ENCODE measurements at regions not wholly inside any gene's neighbourhood (a gene's known extent, or its start where the extent isn't known, plus 50 kb on each side); places are given as distances from the start of the nearest gene placed in this dataset.

- Histone ChIP-seq H3K27me3 (ENCODE audit: insufficient read depth, low read length) (no peaks in the 10 kb centered on the region), H3K9me3 (ENCODE audit: low read length) (no peaks in the 10 kb centered on the region), H3K9ac (ENCODE audit: low read length) (no peak overlapping the region), H4K20me1 (ENCODE audit: insufficient read depth, low read length) (no peaks in the 10 kb centered on the region), H3K27ac (ENCODE audit: low read depth, low read length, poor library complexity, severe bottlenecking) (no peak overlapping the region), H3K79me2 (ENCODE audit: insufficient read depth, low read length) (no peaks in the 10 kb centered on the region), H2AFZ (ENCODE audit: low read length) (no peak overlapping the region), H3K4me2 (ENCODE audit: low read length) (no peak overlapping the region), H3K9me2 (ENCODE audit: low read depth, low read length) (no peaks in the 10 kb centered on the region), H3K4me1 (ENCODE audit: insufficient read depth, low read length, severe bottlenecking) (no peaks in the 10 kb centered on the region), H3K36me3 (ENCODE audit: insufficient read depth, low read length) (no peaks in the 10 kb centered on the region), H3F3A (ENCODE audit: insufficient read depth, low read length) (no peaks in the 10 kb centered on the region), H3K4me3 (ENCODE audit: low read depth, low read length, poor library complexity, severe bottlenecking) (no peak overlapping the region)
- TF ChIP-seq, protein P1, sequence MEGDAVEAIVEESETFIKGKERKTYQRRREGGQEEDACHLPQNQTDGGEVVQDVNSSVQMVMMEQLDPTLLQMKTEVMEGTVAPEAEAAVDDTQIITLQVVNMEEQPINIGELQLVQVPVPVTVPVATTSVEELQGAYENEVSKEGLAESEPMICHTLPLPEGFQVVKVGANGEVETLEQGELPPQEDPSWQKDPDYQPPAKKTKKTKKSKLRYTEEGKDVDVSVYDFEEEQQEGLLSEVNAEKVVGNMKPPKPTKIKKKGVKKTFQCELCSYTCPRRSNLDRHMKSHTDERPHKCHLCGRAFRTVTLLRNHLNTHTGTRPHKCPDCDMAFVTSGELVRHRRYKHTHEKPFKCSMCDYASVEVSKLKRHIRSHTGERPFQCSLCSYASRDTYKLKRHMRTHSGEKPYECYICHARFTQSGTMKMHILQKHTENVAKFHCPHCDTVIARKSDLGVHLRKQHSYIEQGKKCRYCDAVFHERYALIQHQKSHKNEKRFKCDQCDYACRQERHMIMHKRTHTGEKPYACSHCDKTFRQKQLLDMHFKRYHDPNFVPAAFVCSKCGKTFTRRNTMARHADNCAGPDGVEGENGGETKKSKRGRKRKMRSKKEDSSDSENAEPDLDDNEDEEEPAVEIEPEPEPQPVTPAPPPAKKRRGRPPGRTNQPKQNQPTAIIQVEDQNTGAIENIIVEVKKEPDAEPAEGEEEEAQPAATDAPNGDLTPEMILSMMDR (IDR thresholded peaks at IDR 0.05; ENCODE audit: low read length), result no peak
- TF ChIP-seq EZH2 (IDR thresholded peaks at IDR 0.05; ENCODE audit: borderline replicate concordance, low read length), result no peak
These were observed 458.5 kb upstream of the KLF4 start for GRCh38 chr9:107948086-107948485.

DNA sequence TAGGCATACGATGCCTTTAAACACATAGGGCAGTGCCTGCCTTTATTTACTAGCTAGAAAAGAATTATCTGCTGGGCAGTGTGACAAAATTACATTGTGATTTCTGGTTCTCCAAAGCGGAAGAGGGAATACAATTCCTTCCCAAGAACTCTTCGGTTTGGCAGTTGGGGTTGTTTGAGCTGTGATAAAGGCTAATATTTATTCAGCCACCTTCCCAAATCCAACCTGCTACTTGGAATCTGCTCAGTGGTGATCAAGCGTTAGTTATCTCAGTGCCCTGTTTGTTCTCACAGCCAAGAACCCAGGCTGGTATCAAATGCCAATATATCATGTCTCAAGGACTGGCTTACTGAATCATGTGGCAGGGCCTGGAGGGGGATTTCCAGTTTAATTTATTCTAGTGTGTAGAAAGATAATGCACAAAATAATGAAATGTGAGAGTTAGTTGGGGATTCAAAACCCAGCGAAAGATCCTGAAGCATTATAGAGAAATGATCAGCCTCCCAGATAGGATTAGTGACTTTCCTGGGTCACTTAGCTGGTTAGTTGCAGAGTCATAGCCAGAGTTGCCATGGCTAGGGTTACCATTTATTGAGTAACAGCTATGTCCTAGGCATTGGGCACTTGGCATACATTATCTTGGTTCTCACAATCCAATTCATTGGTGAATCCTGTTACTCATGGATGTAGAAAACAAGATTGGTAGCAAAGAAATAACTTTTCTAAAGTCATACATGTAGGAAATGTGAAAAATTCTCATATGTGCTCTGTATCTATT lies 457.0 kb upstream of the KLF4 start:
- no peaks in the 10 kb centered on the region for H3K27me3 ChIP-seq (ENCODE audit: insufficient read depth, low read length)
- no peak overlapping the region for H2AFZ ChIP-seq (ENCODE audit: low read length)
- TF ChIP-seq EZH2 (IDR thresholded peaks at IDR 0.05; ENCODE audit: borderline replicate concordance, low read length), result no peak
- TF ChIP-seq, protein P1 (IDR thresholded peaks at IDR 0.05; ENCODE audit: low read length), result no peak

GRCh38 chr9:107945961-107946360 lies 456.4 kb upstream of the KLF4 start:
- Histone ChIP-seq H3K4me2 (ENCODE audit: low read length) (no peak overlapping the region), H3K27ac (ENCODE audit: low read depth, low read length, poor library complexity, severe bottlenecking) (no peak overlapping the region), H2AFZ (ENCODE audit: low read length) (no peak overlapping the region), H3K27me3 (ENCODE audit: insufficient read depth, low read length) (no peaks in the 10 kb centered on the region), H3K36me3 (ENCODE audit: insufficient read depth, low read length) (no peaks in the 10 kb centered on the region), H3K9ac (ENCODE audit: low read length) (no peak overlapping the region), H3K9me3 (ENCODE audit: low read length) (no peaks in the 10 kb centered on the region), H3K4me1 (ENCODE audit: insufficient read depth, low read length, severe bottlenecking) (no peaks in the 10 kb centered on the region), H3K9me2 (ENCODE audit: low read depth, low read length) (no peaks in the 10 kb centered on the region), H3K4me3 (ENCODE audit: low read depth, low read length, poor library complexity, severe bottlenecking) (no peak overlapping the region), H3F3A (ENCODE audit: insufficient read depth, low read length) (no peaks in the 10 kb centered on the region), H3K79me2 (ENCODE audit: insufficient read depth, low read length) (no peaks in the 10 kb centered on the region), H4K20me1 (ENCODE audit: insufficient read depth, low read length) (no peaks in the 10 kb centered on the region)
- TF ChIP-seq, protein P1 (IDR thresholded peaks at IDR 0.05; ENCODE audit: low read length), result no peak
- no peak for TF ChIP-seq EZH2 (IDR thresholded peaks at IDR 0.05; ENCODE audit: borderline replicate concordance, low read length)

More for the DNA sequence above, 457.0 kb upstream of the KLF4 start:
- Histone ChIP-seq H3F3A (ENCODE audit: insufficient read depth, low read length) (no peaks in the 10 kb centered on the region), H3K36me3 (ENCODE audit: insufficient read depth, low read length) (no peaks in the 10 kb centered on the region), H3K9ac (ENCODE audit: low read length) (no peak overlapping the region), H3K4me2 (ENCODE audit: low read length) (no peak overlapping the region), H3K9me2 (ENCODE audit: low read depth, low read length) (no peaks in the 10 kb centered on the region), H4K20me1 (ENCODE audit: insufficient read depth, low read length) (no peaks in the 10 kb centered on the region), H3K9me3 (ENCODE audit: low read length) (no peaks in the 10 kb centered on the region), H3K79me2 (ENCODE audit: insufficient read depth, low read length) (no peaks in the 10 kb centered on the region), H3K27ac (ENCODE audit: low read depth, low read length, poor library complexity, severe bottlenecking) (no peak overlapping the region), H3K4me1 (ENCODE audit: insufficient read depth, low read length, severe bottlenecking) (no peaks in the 10 kb centered on the region), H3K4me3 (ENCODE audit: low read depth, low read length, poor library complexity, severe bottlenecking) (no peak overlapping the region)

All from OCI-LY1 (cell line).